ENCODE measurements at regions not wholly inside any gene's neighbourhood (a gene's known extent, or its start where the extent isn't known, plus 50 kb on each side); places are given as distances from the start of the nearest gene placed in this dataset.

- TF ChIP-seq CTCF (IDR thresholded peaks at IDR 0.05; ENCODE audit: low read depth, low read length) = no peak
- H3K4me3 ChIP-seq (replicated peaks in 1 of 2; ENCODE audit: low read depth in 2 of 2, low read length in 2 of 2) = no peak overlapping the region
- DNase-seq (ENCODE audit: low read depth in 2 of 2) = no peak
Measured at GRCh38 chr6:117137711-117138110, 127.6 kb upstream of the VGLL2 start.

GRCh38 chr6:117138425-117138824 is 126.9 kb upstream of the VGLL2 start:
- no peak for DNase-seq (ENCODE audit: low read depth in 2 of 2)
- no peak overlapping the region for H3K4me3 ChIP-seq (replicated peaks in 1 of 2; ENCODE audit: low read depth in 2 of 2, low read length in 2 of 2)
- no peak for TF ChIP-seq CTCF (IDR thresholded peaks at IDR 0.05; ENCODE audit: low read depth, low read length)

- DNase-seq (ENCODE audit: low read depth in 2 of 2) = no peak
- TF ChIP-seq CTCF (IDR thresholded peaks at IDR 0.05; ENCODE audit: low read depth, low read length) = no peak
- H3K4me3 ChIP-seq (replicated peaks in 1 of 2; ENCODE audit: low read depth in 2 of 2, low read length in 2 of 2) = no peak overlapping the region
Measured at GRCh38 chr6:117138920-117139319, 126.4 kb upstream of the VGLL2 start.

GRCh38 chr6:117142142-117142541 is 123.2 kb upstream of the VGLL2 start:
- TF ChIP-seq CTCF (IDR thresholded peaks at IDR 0.05; ENCODE audit: low read depth, low read length) = no peak
- DNase-seq (ENCODE audit: low read depth in 2 of 2) = no peak
- H3K4me3 ChIP-seq (replicated peaks in 1 of 2; ENCODE audit: low read depth in 2 of 2, low read length in 2 of 2) = no peak overlapping the region

GRCh38 chr6:117142995-117143394 is 122.4 kb upstream of the VGLL2 start:
- no peak for DNase-seq (ENCODE audit: low read depth in 2 of 2)
- H3K4me3 ChIP-seq (replicated peaks in 1 of 2; ENCODE audit: low read depth in 2 of 2, low read length in 2 of 2) = no peak overlapping the region
- TF ChIP-seq CTCF (IDR thresholded peaks at IDR 0.05; ENCODE audit: low read depth, low read length) = no peak

- TF ChIP-seq CTCF (IDR thresholded peaks at IDR 0.05; ENCODE audit: low read depth, low read length) = no peak
- no peak for DNase-seq (ENCODE audit: low read depth in 2 of 2)
- no peak overlapping the region for H3K4me3 ChIP-seq (replicated peaks in 1 of 2; ENCODE audit: low read depth in 2 of 2, low read length in 2 of 2)
Measured at GRCh38 chr6:117143647-117144046, 121.7 kb upstream of the VGLL2 start.

- DNase-seq (ENCODE audit: low read depth in 2 of 2) = no peak
- no peak overlapping the region for H3K4me3 ChIP-seq (replicated peaks in 1 of 2; ENCODE audit: low read depth in 2 of 2, low read length in 2 of 2)
- TF ChIP-seq CTCF (IDR thresholded peaks at IDR 0.05; ENCODE audit: low read depth, low read length) = no peak
Measured at GRCh38 chr6:117145940-117146339, 119.4 kb upstream of the VGLL2 start.
